Heart left ventricle (tissue), 13 donors: ENCODE measurements at regions not wholly inside any gene's neighbourhood (a gene's known extent, or its start where the extent isn't known, plus 50 kb on each side); places are given as distances from the start of the nearest gene placed in this dataset.

Experiments
- POLR2A ChIP-seq, 2 donors: fragments of 450-650 bp; IDR thresholded peaks; one replicate each; pipeline ENCODE4 v1.6.1; 2017; ENCODE audit warnings: antibody characterized with exemption in 2 of 2, mild to moderate bottlenecking in 2 of 2, moderate library complexity in 2 of 2
- TF ChIP-seq, protein P1 (sequence below), 12 donors: fragments of 200-600 bp; sonication (generic) in 4 of 12; IDR thresholded peaks; one replicate each; pipeline versions ENCODE4 v1.5.0 to v1.8.0; 2018 to 2022; ENCODE audit warnings: antibody characterized with exemption in 12 of 12, mild to moderate bottlenecking in 5 of 12
- donor health status: ischemic (EF 13 %, LVEDD 7.1; RV severe dilation, severe dysfunction).
- donor health status: DM: no; HTN: yes; CAD: no.
- donor health status: DM: no; HTN: no; CAD: no.
- donor health status: ischemic (EF 25% LVEDD 6.9; RV normal size, moderate dysfunction).
- donor health status: ischemic (EF 25% LVEDD 5.7; RV mildly dilated, moderate dysfunction).
- donor health status: ischemic (EF 35%, LVEDD 5.7; RV mildly dilated, moderate dysfunction).
- donor health status: nonischemic (EF 11% LVEDD 7.7; RV severe dilation, severe dysfunction).
- donor health status: DM: yes; HTN: yes; CAD: no.
- donor health status: PGD.
- donor health status: ischemic (EF 29% LVEDD 5.4; RV normal size, mild dysfunction).
- donor health status: nonischemic (EF 23%, LVEDD 6.1; RV moderate dilation, normal function).

DNA sequence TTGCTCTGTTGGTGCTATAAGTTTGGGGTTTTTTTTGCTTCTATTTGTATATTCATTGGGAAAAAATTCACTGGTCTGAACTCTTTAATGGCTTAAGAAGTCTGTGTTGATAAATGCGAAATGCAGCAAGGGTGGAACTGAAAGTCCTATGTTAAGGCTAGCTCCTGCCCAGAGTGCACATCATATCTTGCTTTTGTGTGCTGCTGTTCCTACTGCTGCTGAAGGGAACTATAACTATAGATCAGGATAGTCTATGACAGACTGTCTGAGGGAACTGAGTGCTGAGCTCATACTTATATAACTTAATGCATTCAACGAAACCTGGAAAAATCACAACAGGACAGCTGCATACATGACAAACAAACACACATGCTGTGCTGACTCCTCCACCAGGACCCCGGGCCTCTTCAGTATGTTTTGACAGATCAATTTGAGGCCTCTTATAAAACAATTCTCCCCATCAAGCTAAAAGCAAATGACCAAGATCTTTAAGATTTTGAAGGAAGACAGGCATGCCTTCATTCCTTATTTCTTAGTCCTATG lies 1031.5 kb upstream of the ADGRL2 start:
- TF ChIP-seq, protein P1, sequence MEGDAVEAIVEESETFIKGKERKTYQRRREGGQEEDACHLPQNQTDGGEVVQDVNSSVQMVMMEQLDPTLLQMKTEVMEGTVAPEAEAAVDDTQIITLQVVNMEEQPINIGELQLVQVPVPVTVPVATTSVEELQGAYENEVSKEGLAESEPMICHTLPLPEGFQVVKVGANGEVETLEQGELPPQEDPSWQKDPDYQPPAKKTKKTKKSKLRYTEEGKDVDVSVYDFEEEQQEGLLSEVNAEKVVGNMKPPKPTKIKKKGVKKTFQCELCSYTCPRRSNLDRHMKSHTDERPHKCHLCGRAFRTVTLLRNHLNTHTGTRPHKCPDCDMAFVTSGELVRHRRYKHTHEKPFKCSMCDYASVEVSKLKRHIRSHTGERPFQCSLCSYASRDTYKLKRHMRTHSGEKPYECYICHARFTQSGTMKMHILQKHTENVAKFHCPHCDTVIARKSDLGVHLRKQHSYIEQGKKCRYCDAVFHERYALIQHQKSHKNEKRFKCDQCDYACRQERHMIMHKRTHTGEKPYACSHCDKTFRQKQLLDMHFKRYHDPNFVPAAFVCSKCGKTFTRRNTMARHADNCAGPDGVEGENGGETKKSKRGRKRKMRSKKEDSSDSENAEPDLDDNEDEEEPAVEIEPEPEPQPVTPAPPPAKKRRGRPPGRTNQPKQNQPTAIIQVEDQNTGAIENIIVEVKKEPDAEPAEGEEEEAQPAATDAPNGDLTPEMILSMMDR (IDR thresholded peaks at IDR 0.05): no peak
- TF ChIP-seq POLR2A (IDR thresholded peaks at IDR 0.05): no peak
